Endodermal cell (in vitro differentiated cells): ENCODE measurements at regions not wholly inside any gene's neighbourhood (a gene's known extent, or its start where the extent isn't known, plus 50 kb on each side); places are given as distances from the start of the nearest gene placed in this dataset.

Source experiments
- DNase-seq: peaks from one replicate; pipeline ENCODE4 v3.0.0-alpha.2; 2017
- H3K27ac ChIP-seq: 2 replicates; pipeline ENCODE4 v1.5.1; 2013; ENCODE audit warnings: mild to moderate bottlenecking, low read depth, low read length, moderate library complexity
- H3K27me3 ChIP-seq: 2 replicates; pipeline ENCODE4 v1.6.1; 2013; ENCODE audit warnings: mild to moderate bottlenecking, low read length, moderate library complexity; ENCODE audit not compliant: insufficient read depth, control insufficient read depth, poor library complexity, severe bottlenecking
- H3K36me3 ChIP-seq: 2 replicates; pipeline ENCODE4 v1.7.0; 2013; ENCODE audit warnings: mild to moderate bottlenecking, low read length, moderate library complexity; ENCODE audit not compliant: control insufficient read depth, insufficient read depth
- H3K4me1 ChIP-seq: one replicate; pipeline ENCODE4 v1.7.0; 2013; ENCODE audit warnings: low read length; ENCODE audit not compliant: control insufficient read depth, insufficient read depth
- H3K4me3 ChIP-seq: 2 replicates; pipeline ENCODE4 v1.5.1; 2013; ENCODE audit warnings: mild to moderate bottlenecking, low read length, moderate library complexity
- H3K9ac ChIP-seq: 2 replicates; pipeline ENCODE4 v1.6.1; 2013; ENCODE audit warnings: mild to moderate bottlenecking, low read length, moderate library complexity; ENCODE audit not compliant: poor library complexity, severe bottlenecking; ENCODE audit errors: extremely low read depth
- H3K9me3 ChIP-seq: 2 replicates; pipeline ENCODE4 v1.6.1; 2013; ENCODE audit warnings: mild to moderate bottlenecking, low read length, moderate library complexity; ENCODE audit not compliant: control insufficient read depth
- H3K27ac Mint-ChIP-seq: 2 replicates; pipeline ENCODE4 v1.8.0; 2020; ENCODE audit warnings: mixed read lengths
- H3K27me3 Mint-ChIP-seq: 2 replicates; pipeline ENCODE4 v1.8.0; 2021; ENCODE audit warnings: mild to moderate bottlenecking, mixed read lengths; ENCODE audit not compliant: insufficient read depth
- H3K36me3 Mint-ChIP-seq: 2 replicates; pipeline ENCODE4 v1.8.0; 2020; ENCODE audit warnings: low read depth, mixed read lengths
- H3K4me1 Mint-ChIP-seq: 2 replicates; pipeline ENCODE4 v1.8.0; 2020; ENCODE audit warnings: mixed read lengths
- H3K4me3 Mint-ChIP-seq: 2 replicates; pipeline ENCODE4 v1.8.0; 2020; ENCODE audit warnings: mild to moderate bottlenecking, moderate library complexity, mixed read lengths
- H3K9me3 Mint-ChIP-seq: 2 replicates; pipeline ENCODE4 v1.8.0; 2020; ENCODE audit warnings: mild to moderate bottlenecking, mixed read lengths
- CTCF ChIP-seq: fragments of 200-600 bp; sonication (generic); conservative IDR thresholded peaks from 2 replicates; pipeline ENCODE4 v1.5.0; 2021; ENCODE audit warnings: antibody characterized with exemption, mild to moderate bottlenecking
- WGBS, 2 experiments: methylation state at CpG; one replicate each; pipeline versions ENCODE4 v1.1.5 to v1.1.7; 2013; ENCODE audit warnings: missing lambda C conversion rate in 2 of 2, mixed read lengths in 1 of 2; ENCODE audit not compliant: insufficient coverage in 1 of 2, insufficient read length in 1 of 2; 5-methylcytosine and 5-hydroxymethylcytosine counted together

- peaks cover 3% of the 10 kb centered on the region for H3K9me3 Mint-ChIP-seq
- H3K4me1 ChIP-seq: no peaks in the 10 kb centered on the region
- H3K27me3 Mint-ChIP-seq: no peaks in the 10 kb centered on the region
- no peak overlapping the region for H3K4me3 Mint-ChIP-seq
- peak; percentile 40 for DNase-seq
- peaks cover 2% of the 10 kb centered on the region for H3K4me1 Mint-ChIP-seq
- no peak overlapping the region for H3K9ac ChIP-seq
- no peak overlapping the region for H3K27ac ChIP-seq
- H3K9me3 ChIP-seq: no peaks in the 10 kb centered on the region
- no peaks in the 10 kb centered on the region for H3K36me3 ChIP-seq
- no peaks in the 10 kb centered on the region for H3K36me3 Mint-ChIP-seq
- H3K27me3 ChIP-seq: no peaks in the 10 kb centered on the region
- TF ChIP-seq CTCF: no peak
- H3K4me3 ChIP-seq: no peak overlapping the region
- no peak overlapping the region for H3K27ac Mint-ChIP-seq
Measured at GRCh38 chr7:136293841-136294391, 316.8 kb upstream of the MTPN start.

GRCh38 chr7:136293272-136293671 is 316.1 kb upstream of the MTPN start:
- 91 to 96% methylated on average over 4 to 6 of the region's 6 CpGs for WGBS, 2 experiments
- Mint-ChIP-seq H3K9me3 (peaks cover 3% of the 10 kb centered on the region), H3K4me3 (no peak overlapping the region), H3K27ac (no peak overlapping the region), H3K36me3 (no peaks in the 10 kb centered on the region), H3K27me3 (no peaks in the 10 kb centered on the region), H3K4me1 (peaks cover 2% of the 10 kb centered on the region)
- H3K9ac ChIP-seq: no peak overlapping the region
- no peaks in the 10 kb centered on the region for H3K9me3 ChIP-seq
- H3K4me1 ChIP-seq: no peaks in the 10 kb centered on the region
- no peak for TF ChIP-seq CTCF
- no peak overlapping the region for H3K27ac ChIP-seq
- H3K4me3 ChIP-seq: no peak overlapping the region
- H3K27me3 ChIP-seq: no peaks in the 10 kb centered on the region
- no peak for DNase-seq
- H3K36me3 ChIP-seq: no peaks in the 10 kb centered on the region

GRCh38 chr7:136292365-136292764 is 315.2 kb upstream of the MTPN start:
- H3K27me3 ChIP-seq: no peaks in the 10 kb centered on the region
- H3K9ac ChIP-seq: no peak overlapping the region
- no peak for TF ChIP-seq CTCF
- no peak overlapping the region for H3K4me3 ChIP-seq
- H3K27ac ChIP-seq: no peak overlapping the region
- no peaks in the 10 kb centered on the region for H3K9me3 ChIP-seq
- no peak for DNase-seq
- no peak overlapping the region for H3K27ac Mint-ChIP-seq
- no peaks in the 10 kb centered on the region for H3K36me3 Mint-ChIP-seq
- peaks cover 3% of the 10 kb centered on the region for H3K9me3 Mint-ChIP-seq
- no peak overlapping the region for H3K4me3 Mint-ChIP-seq
- no peaks in the 10 kb centered on the region for H3K36me3 ChIP-seq
- no peaks in the 10 kb centered on the region for H3K27me3 Mint-ChIP-seq
- no peaks in the 10 kb centered on the region for H3K4me1 ChIP-seq
- peaks cover 2% of the 10 kb centered on the region for H3K4me1 Mint-ChIP-seq
